ENCODE measurements at regions not wholly inside any gene's neighbourhood (a gene's known extent, or its start where the extent isn't known, plus 50 kb on each side); places are given as distances from the start of the nearest gene placed in this dataset.

GRCh38 chr13:95378603-95379002, 77.4 kb upstream of the ABCC4 start:
- Histone ChIP-seq H3K27ac (ENCODE audit: low read depth, low read length) (no peak overlapping the region), H3K9ac (ENCODE audit: low read length) (no peak overlapping the region), H3K36me3 (ENCODE audit: control insufficient read depth, insufficient read depth, low read length) (no peaks in the 10 kb centered on the region), H3K27me3 (ENCODE audit: control insufficient read depth, insufficient read depth, low read length) (no peaks in the 10 kb centered on the region), H3K4me3 (ENCODE audit: low read length) (no peak overlapping the region), H3K4me1 (ENCODE audit: control insufficient read depth, insufficient read depth, low read length) (peaks cover 4% of the 10 kb centered on the region)

GRCh38 chr13:95380468-95381211, 79.4 kb upstream of the ABCC4 start:
- Histone ChIP-seq H3K27ac (ENCODE audit: low read depth, low read length) (no peak overlapping the region), H3K9ac (ENCODE audit: low read length) (no peak overlapping the region), H3K27me3 (ENCODE audit: control insufficient read depth, insufficient read depth, low read length) (no peaks in the 10 kb centered on the region), H3K4me3 (ENCODE audit: low read length) (peak overlapping the region; percentile 17), H3K4me1 (ENCODE audit: control insufficient read depth, insufficient read depth, low read length) (peaks cover 4% of the 10 kb centered on the region), H3K36me3 (ENCODE audit: control insufficient read depth, insufficient read depth, low read length) (no peaks in the 10 kb centered on the region)

- Histone ChIP-seq H3K4me3 (ENCODE audit: low read length) (no peak overlapping the region), H3K27me3 (ENCODE audit: control insufficient read depth, insufficient read depth, low read length) (no peaks in the 10 kb centered on the region), H3K9ac (ENCODE audit: low read length) (no peak overlapping the region), H3K27ac (ENCODE audit: low read depth, low read length) (no peak overlapping the region), H3K36me3 (ENCODE audit: control insufficient read depth, insufficient read depth, low read length) (no peaks in the 10 kb centered on the region), H3K4me1 (ENCODE audit: control insufficient read depth, insufficient read depth, low read length) (peaks cover 6% of the 10 kb centered on the region)
Observed at GRCh38 chr13:95381212-95381527, 79.9 kb upstream of the ABCC4 start.

GRCh38 chr13:95382411-95382810, 81.2 kb upstream of the ABCC4 start:
- no peak overlapping the region for H3K4me3 ChIP-seq (ENCODE audit: low read length)
- peaks cover 6% of the 10 kb centered on the region for H3K4me1 ChIP-seq (ENCODE audit: control insufficient read depth, insufficient read depth, low read length)
- no peaks in the 10 kb centered on the region for H3K27me3 ChIP-seq (ENCODE audit: control insufficient read depth, insufficient read depth, low read length)
- H3K36me3 ChIP-seq (ENCODE audit: control insufficient read depth, insufficient read depth, low read length) = no peaks in the 10 kb centered on the region
- no peak overlapping the region for H3K27ac ChIP-seq (ENCODE audit: low read depth, low read length)
- no peak overlapping the region for H3K9ac ChIP-seq (ENCODE audit: low read length)

GRCh38 chr13:95382916-95383315, 81.7 kb upstream of the ABCC4 start:
- no peak overlapping the region for H3K9ac ChIP-seq (ENCODE audit: low read length)
- no peak overlapping the region for H3K4me3 ChIP-seq (ENCODE audit: low read length)
- H3K27me3 ChIP-seq (ENCODE audit: control insufficient read depth, insufficient read depth, low read length) = no peaks in the 10 kb centered on the region
- H3K36me3 ChIP-seq (ENCODE audit: control insufficient read depth, insufficient read depth, low read length) = no peaks in the 10 kb centered on the region
- no peak overlapping the region for H3K27ac ChIP-seq (ENCODE audit: low read depth, low read length)
- H3K4me1 ChIP-seq (ENCODE audit: control insufficient read depth, insufficient read depth, low read length) = peaks cover 6% of the 10 kb centered on the region

- Histone ChIP-seq H3K9ac (ENCODE audit: low read length) (no peak overlapping the region), H3K27ac (ENCODE audit: low read depth, low read length) (no peak overlapping the region), H3K27me3 (ENCODE audit: control insufficient read depth, insufficient read depth, low read length) (no peaks in the 10 kb centered on the region), H3K36me3 (ENCODE audit: control insufficient read depth, insufficient read depth, low read length) (no peaks in the 10 kb centered on the region), H3K4me3 (ENCODE audit: low read length) (no peak overlapping the region), H3K4me1 (ENCODE audit: control insufficient read depth, insufficient read depth, low read length) (peaks cover 4% of the 10 kb centered on the region)
Observed at GRCh38 chr13:95385373-95385772, 84.1 kb upstream of the ABCC4 start.

GRCh38 chr13:95385798-95386197, 84.5 kb upstream of the ABCC4 start:
- H3K36me3 ChIP-seq (ENCODE audit: control insufficient read depth, insufficient read depth, low read length) = no peaks in the 10 kb centered on the region
- H3K9ac ChIP-seq (ENCODE audit: low read length) = no peak overlapping the region
- H3K4me3 ChIP-seq (ENCODE audit: low read length) = no peak overlapping the region
- peaks cover 2% of the 10 kb centered on the region for H3K4me1 ChIP-seq (ENCODE audit: control insufficient read depth, insufficient read depth, low read length)
- H3K27me3 ChIP-seq (ENCODE audit: control insufficient read depth, insufficient read depth, low read length) = no peaks in the 10 kb centered on the region
- H3K27ac ChIP-seq (ENCODE audit: low read depth, low read length) = no peak overlapping the region

GRCh38 chr13:95386370-95386769, 85.1 kb upstream of the ABCC4 start:
- Histone ChIP-seq H3K27ac (ENCODE audit: low read depth, low read length) (no peak overlapping the region), H3K36me3 (ENCODE audit: control insufficient read depth, insufficient read depth, low read length) (no peaks in the 10 kb centered on the region), H3K4me1 (ENCODE audit: control insufficient read depth, insufficient read depth, low read length) (peaks cover 2% of the 10 kb centered on the region), H3K4me3 (ENCODE audit: low read length) (no peak overlapping the region), H3K27me3 (ENCODE audit: control insufficient read depth, insufficient read depth, low read length) (no peaks in the 10 kb centered on the region), H3K9ac (ENCODE audit: low read length) (no peak overlapping the region)

- Histone ChIP-seq H3K4me1 (ENCODE audit: control insufficient read depth, insufficient read depth, low read length) (peaks cover 2% of the 10 kb centered on the region), H3K27ac (ENCODE audit: low read depth, low read length) (no peak overlapping the region), H3K27me3 (ENCODE audit: control insufficient read depth, insufficient read depth, low read length) (no peaks in the 10 kb centered on the region), H3K36me3 (ENCODE audit: control insufficient read depth, insufficient read depth, low read length) (no peaks in the 10 kb centered on the region), H3K9ac (ENCODE audit: low read length) (no peak overlapping the region), H3K4me3 (ENCODE audit: low read length) (no peak overlapping the region)
Observed at GRCh38 chr13:95387733-95388207, 86.5 kb upstream of the ABCC4 start.

- H3K27ac ChIP-seq (ENCODE audit: low read depth, low read length) = peak overlapping the region; percentile 6
- H3K9ac ChIP-seq (ENCODE audit: low read length) = no peak overlapping the region
- H3K4me1 ChIP-seq (ENCODE audit: control insufficient read depth, insufficient read depth, low read length) = peaks cover 2% of the 10 kb centered on the region
Observed at GRCh38 chr13:95388420-95389079, 87.3 kb upstream of the ABCC4 start.

GRCh38 chr13:95391362-95391761, 90.1 kb upstream of the ABCC4 start:
- Histone ChIP-seq H3K9ac (ENCODE audit: low read length) (no peak overlapping the region), H3K36me3 (ENCODE audit: control insufficient read depth, insufficient read depth, low read length) (no peaks in the 10 kb centered on the region), H3K27me3 (ENCODE audit: control insufficient read depth, insufficient read depth, low read length) (no peaks in the 10 kb centered on the region), H3K27ac (ENCODE audit: low read depth, low read length) (no peak overlapping the region), H3K4me1 (ENCODE audit: control insufficient read depth, insufficient read depth, low read length) (no peaks in the 10 kb centered on the region), H3K4me3 (ENCODE audit: low read length) (no peak overlapping the region)

More at GRCh38 chr13:95388420-95389079, 87.3 kb upstream of the ABCC4 start:
- no peaks in the 10 kb centered on the region for H3K36me3 ChIP-seq (ENCODE audit: control insufficient read depth, insufficient read depth, low read length)
- H3K4me3 ChIP-seq (ENCODE audit: low read length) = no peak overlapping the region
- no peaks in the 10 kb centered on the region for H3K27me3 ChIP-seq (ENCODE audit: control insufficient read depth, insufficient read depth, low read length)

- H3K27me3 ChIP-seq (ENCODE audit: control insufficient read depth, insufficient read depth, low read length) = no peaks in the 10 kb centered on the region
- no peak overlapping the region for H3K27ac ChIP-seq (ENCODE audit: low read depth, low read length)
- no peak overlapping the region for H3K4me3 ChIP-seq (ENCODE audit: low read length)
- no peak overlapping the region for H3K9ac ChIP-seq (ENCODE audit: low read length)
- no peaks in the 10 kb centered on the region for H3K36me3 ChIP-seq (ENCODE audit: control insufficient read depth, insufficient read depth, low read length)
- no peaks in the 10 kb centered on the region for H3K4me1 ChIP-seq (ENCODE audit: control insufficient read depth, insufficient read depth, low read length)
Observed at GRCh38 chr13:95391785-95392184, 90.5 kb upstream of the ABCC4 start.

GRCh38 chr13:95392597-95392996, 91.3 kb upstream of the ABCC4 start:
- H3K27ac ChIP-seq (ENCODE audit: low read depth, low read length) = no peak overlapping the region
- H3K27me3 ChIP-seq (ENCODE audit: control insufficient read depth, insufficient read depth, low read length) = no peaks in the 10 kb centered on the region
- H3K36me3 ChIP-seq (ENCODE audit: control insufficient read depth, insufficient read depth, low read length) = no peaks in the 10 kb centered on the region
- H3K9ac ChIP-seq (ENCODE audit: low read length) = no peak overlapping the region
- no peaks in the 10 kb centered on the region for H3K4me1 ChIP-seq (ENCODE audit: control insufficient read depth, insufficient read depth, low read length)
- no peak overlapping the region for H3K4me3 ChIP-seq (ENCODE audit: low read length)
